MM.1S (cell line): ENCODE measurements at regions not wholly inside any gene's neighbourhood (a gene's known extent, or its start where the extent isn't known, plus 50 kb on each side); places are given as distances from the start of the nearest gene placed in this dataset.

Experiments
- DNase-seq: peaks from one replicate; pipeline ENCODE4 v3.0.0-alpha.2; 2015
- H2AFZ ChIP-seq: fragments of 300-600 bp; sonication (generic); 2 replicates; pipeline ENCODE4 v1.6.0; 2016; ENCODE audit warnings: antibody characterized with exemption, low read length
- H3F3A ChIP-seq: fragments of 300-600 bp; sonication (generic); 2 replicates; pipeline ENCODE4 v1.6.1; 2016; ENCODE audit warnings: mild to moderate bottlenecking, antibody characterized with exemption, low read length, moderate library complexity, mixed read lengths; ENCODE audit not compliant: insufficient read depth
- H3K27ac ChIP-seq: fragments of 300-600 bp; sonication (generic); 2 replicates; pipeline ENCODE4 v1.5.1; 2016; ENCODE audit warnings: mild to moderate bottlenecking, low read length
- H3K27me3 ChIP-seq: fragments of 300-600 bp; sonication (generic); replicated peaks from 2 replicates; pipeline ENCODE4 v1.6.0; 2016; ENCODE audit warnings: low read length; ENCODE audit not compliant: insufficient read depth
- H3K36me3 ChIP-seq: fragments of 300-600 bp; sonication (generic); replicated peaks from 2 replicates; pipeline ENCODE4 v1.6.1; 2016; ENCODE audit warnings: mild to moderate bottlenecking, low read length, mixed read lengths; ENCODE audit not compliant: insufficient read depth
- H3K4me1 ChIP-seq: fragments of 300-600 bp; sonication (generic); 2 replicates; pipeline ENCODE4 v1.6.1; 2016; ENCODE audit warnings: low read length, mixed read lengths
- H3K4me2 ChIP-seq: fragments of 300-600 bp; sonication (generic); 2 replicates; pipeline ENCODE4 v1.6.0; 2016; ENCODE audit warnings: low read depth, low read length
- H3K4me3 ChIP-seq: fragments of 300-600 bp; sonication (generic); 2 replicates; pipeline ENCODE4 v1.5.1; 2016; ENCODE audit warnings: low read length, mixed read lengths
- H3K79me2 ChIP-seq: fragments of 300-600 bp; sonication (generic); 2 replicates; pipeline ENCODE4 v1.6.1; 2016; ENCODE audit warnings: mixed run types, low read length, mixed read lengths
- H3K9ac ChIP-seq: fragments of 300-600 bp; sonication (generic); 2 replicates; pipeline ENCODE4 v1.6.1; 2016; ENCODE audit warnings: low read length, mixed read lengths
- H3K9me2 ChIP-seq: fragments of 300-600 bp; sonication (generic); replicated peaks from 2 replicates; pipeline ENCODE4 v1.6.1; 2016; ENCODE audit warnings: mild to moderate bottlenecking, low read length, mixed read lengths; ENCODE audit not compliant: insufficient read depth
- H3K9me3 ChIP-seq: fragments of 300-600 bp; sonication (generic); replicated peaks from 2 replicates; pipeline ENCODE4 v1.6.1; 2016; ENCODE audit warnings: mild to moderate bottlenecking, low read length, mixed read lengths; ENCODE audit not compliant: insufficient read depth
- H4K20me1 ChIP-seq: fragments of 300-600 bp; sonication (generic); 2 replicates; pipeline ENCODE4 v1.6.1; 2016; ENCODE audit warnings: mild to moderate bottlenecking, low read length, moderate library complexity, mixed read lengths; ENCODE audit not compliant: insufficient read depth
- CTCF ChIP-seq: fragments of 300-600 bp; sonication (generic); IDR thresholded peaks from 2 replicates; pipeline ENCODE4 v1.5.1; 2016; ENCODE audit warnings: antibody characterized with exemption, low read length, mixed read lengths
- EZH2 ChIP-seq: fragments of 300-600 bp; sonication (generic); optimal IDR thresholded peaks from 2 replicates; pipeline ENCODE3; 2017; ENCODE audit warnings: low read depth, mild to moderate bottlenecking, antibody characterized with exemption, low read length, mixed read lengths
- EZH2phosphoT487 ChIP-seq: fragments of 300-600 bp; sonication (generic); IDR thresholded peaks from 2 replicates; pipeline ENCODE4 v1.6.1; 2018; ENCODE audit warnings: antibody characterized with exemption, low read length

GRCh38 chr1:96989302-96989701 is 267.7 kb downstream of the PTBP2 start:
- H3K4me2 ChIP-seq, result no peak overlapping the region
- no peaks in the 10 kb centered on the region for H3K79me2 ChIP-seq
- H3K27me3 ChIP-seq, result no peaks in the 10 kb centered on the region
- H3K9me2 ChIP-seq, result no peaks in the 10 kb centered on the region
- no peak overlapping the region for H3K9ac ChIP-seq
- TF ChIP-seq CTCF (no peak), EZH2phosphoT487 (no peak), EZH2 (no peak)
- H3F3A ChIP-seq, result no peaks in the 10 kb centered on the region
- H2AFZ ChIP-seq, result no peak overlapping the region
- H3K4me3 ChIP-seq, result no peak overlapping the region
- DNase-seq, result no peak
- no peaks in the 10 kb centered on the region for H3K9me3 ChIP-seq
- no peaks in the 10 kb centered on the region for H3K4me1 ChIP-seq
- H4K20me1 ChIP-seq, result no peaks in the 10 kb centered on the region
- H3K36me3 ChIP-seq, result no peaks in the 10 kb centered on the region
- no peak overlapping the region for H3K27ac ChIP-seq

GRCh38 chr1:96990136-96990535 is 268.6 kb downstream of the PTBP2 start:
- Histone ChIP-seq H3K4me2 (no peak overlapping the region), H3K79me2 (no peaks in the 10 kb centered on the region), H4K20me1 (no peaks in the 10 kb centered on the region), H3K27ac (no peak overlapping the region), H3K4me3 (no peak overlapping the region), H2AFZ (no peak overlapping the region), H3K36me3 (no peaks in the 10 kb centered on the region), H3K9ac (no peak overlapping the region), H3K4me1 (no peaks in the 10 kb centered on the region), H3K9me2 (no peaks in the 10 kb centered on the region), H3K9me3 (no peaks in the 10 kb centered on the region), H3K27me3 (no peaks in the 10 kb centered on the region), H3F3A (no peaks in the 10 kb centered on the region)
- no peak for DNase-seq
- TF ChIP-seq CTCF (no peak), EZH2phosphoT487 (no peak), EZH2 (no peak)

GRCh38 chr1:96991261-96991660 is 269.7 kb downstream of the PTBP2 start:
- Histone ChIP-seq H3F3A (no peaks in the 10 kb centered on the region), H3K9me2 (no peaks in the 10 kb centered on the region), H3K27ac (no peak overlapping the region), H3K4me2 (no peak overlapping the region), H3K9ac (no peak overlapping the region), H3K79me2 (no peaks in the 10 kb centered on the region), H4K20me1 (no peaks in the 10 kb centered on the region), H3K4me1 (no peaks in the 10 kb centered on the region), H3K27me3 (no peaks in the 10 kb centered on the region), H2AFZ (no peak overlapping the region), H3K4me3 (no peak overlapping the region), H3K36me3 (no peaks in the 10 kb centered on the region), H3K9me3 (no peaks in the 10 kb centered on the region)
- TF ChIP-seq EZH2phosphoT487 (no peak), EZH2 (no peak), CTCF (no peak)
- DNase-seq, result no peak
